Fibroblast of lung (primary cell): ENCODE measurements at regions not wholly inside any gene's neighbourhood (a gene's known extent, or its start where the extent isn't known, plus 50 kb on each side); places are given as distances from the start of the nearest gene placed in this dataset.

ENCODE experiments used
- DNase-seq, 2 donors: peaks; one replicate each; pipeline versions ENCODE4 v3.0.0 to v3.0.0-alpha.2; 2010; ENCODE audit warnings: low read depth in 2 of 2
- H2AFZ ChIP-seq: 2 replicates; pipeline ENCODE4 v1.5.1; 2012; ENCODE audit warnings: low read length, control low read depth, inconsistent platforms
- H3K27ac ChIP-seq: 2 replicates; pipeline ENCODE4 v1.5.1; 2011; ENCODE audit warnings: low read length, control low read depth; ENCODE audit not compliant: insufficient read depth
- H3K27me3 ChIP-seq: 2 replicates; pipeline ENCODE4 v1.5.1; 2011; ENCODE audit warnings: mild to moderate bottlenecking, low read length; ENCODE audit not compliant: control insufficient read depth, insufficient read depth
- H3K36me3 ChIP-seq: 2 replicates; pipeline ENCODE4 v1.5.1; 2011; ENCODE audit warnings: low read length; ENCODE audit not compliant: control insufficient read depth, insufficient read depth
- H3K4me1 ChIP-seq: 2 replicates; pipeline ENCODE4 v1.5.1; 2011; ENCODE audit warnings: low read length; ENCODE audit not compliant: control insufficient read depth, insufficient read depth; ENCODE audit errors: extremely low read depth
- H3K4me2 ChIP-seq: 2 replicates; pipeline ENCODE4 v1.5.1; 2011; ENCODE audit warnings: low read length, control low read depth; ENCODE audit not compliant: insufficient read depth; ENCODE audit errors: extremely low read depth
- H3K4me3 ChIP-seq, 4 experiments: fragments of 200-600 bp in 1 of 4; sonication (generic) in 1 of 4; replicated peaks in 1 of 4; 2 replicates each; pipeline ENCODE4 v1.5.1; 2011 to 2016; ENCODE audit warnings: low read length in 4 of 4, low read depth in 3 of 4, mild to moderate bottlenecking in 3 of 4, control low read depth in 2 of 4, inconsistent platforms in 1 of 4, mixed read lengths in 1 of 4; ENCODE audit not compliant: insufficient read depth in 1 of 4; ENCODE audit errors: control extremely low read depth in 1 of 4
- H3K79me2 ChIP-seq: 2 replicates; pipeline ENCODE4 v1.5.1; 2012; ENCODE audit warnings: mild to moderate bottlenecking, low read length, inconsistent platforms; ENCODE audit not compliant: control insufficient read depth, insufficient read depth
- H3K9ac ChIP-seq: 2 replicates; pipeline ENCODE4 v1.5.1; 2011; ENCODE audit warnings: mild to moderate bottlenecking, low read length, control low read depth; ENCODE audit not compliant: insufficient read depth
- H3K9me3 ChIP-seq: 2 replicates; pipeline ENCODE4 v1.5.1; 2012; ENCODE audit warnings: low read depth, low read length; ENCODE audit not compliant: control insufficient read depth, insufficient read depth
- H4K20me1 ChIP-seq: 2 replicates; pipeline ENCODE4 v1.5.1; 2011; ENCODE audit warnings: low read length; ENCODE audit not compliant: control insufficient read depth, insufficient read depth; ENCODE audit errors: extremely low read depth
- EZH2 ChIP-seq: IDR thresholded peaks from 2 replicates; pipeline ENCODE4 v1.5.1; 2012; ENCODE audit warnings: low read length, control low read depth, mild to moderate bottlenecking; ENCODE audit errors: missing control alignments
- TF ChIP-seq, protein P1 (sequence below), 2 donors: IDR thresholded peaks in 1 of 2; conservative IDR thresholded peaks in 1 of 2; 1 replicate in 1 of 2; 2 replicates in 1 of 2; pipeline ENCODE4 v1.5.1; 2011 to 2012; ENCODE audit warnings: low read length in 2 of 2, control low read depth in 1 of 2, inconsistent platforms in 1 of 2, low read depth in 1 of 2, mild to moderate bottlenecking in 1 of 2

DNA sequence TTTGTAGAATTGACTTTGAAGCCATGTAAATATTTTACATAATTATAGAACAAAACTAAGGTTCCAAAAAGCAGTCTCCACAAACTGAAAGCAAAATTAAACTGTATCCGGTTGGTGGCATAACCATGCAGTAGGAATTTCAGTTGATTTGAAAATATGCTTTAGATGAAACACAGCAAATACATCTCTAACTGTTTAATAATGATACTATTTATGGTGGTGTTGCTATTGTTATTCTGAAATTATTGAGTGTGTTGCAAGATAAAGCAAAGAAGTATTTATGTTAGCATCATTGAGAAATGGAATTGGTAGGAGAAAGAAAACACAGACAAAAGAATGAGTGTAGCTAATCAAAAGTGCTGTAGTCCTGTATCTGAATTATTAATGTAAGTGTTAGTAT, 73.8 kb upstream of the MTHFD1L start:
- no peaks in the 10 kb centered on the region for H4K20me1 ChIP-seq

DNA sequence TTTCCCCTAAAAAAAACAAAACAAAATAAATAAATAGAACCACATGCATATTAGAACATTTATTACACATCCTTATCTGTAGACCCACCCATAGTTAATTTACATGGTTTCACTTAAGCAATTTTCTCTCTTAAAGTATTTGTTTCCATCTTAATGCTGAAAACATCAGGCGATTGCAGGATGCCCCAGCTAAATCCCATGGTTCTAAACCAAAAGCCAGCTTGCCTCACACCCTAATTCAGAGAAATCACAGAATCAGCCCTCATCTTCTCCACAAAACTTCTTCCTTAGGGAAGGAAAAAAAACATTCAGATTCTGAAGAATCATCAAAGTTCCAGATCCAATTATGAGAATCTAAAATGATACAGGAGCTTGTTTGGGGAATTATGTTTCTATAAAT, 67.6 kb upstream of the MTHFD1L start:
- Histone ChIP-seq H4K20me1 (no peaks in the 10 kb centered on the region), H3K27ac (no peak overlapping the region), H3K27me3 (no peaks in the 10 kb centered on the region), H3K4me3 (no peak overlapping the region), H3K79me2 (no peaks in the 10 kb centered on the region), H3K36me3 (no peaks in the 10 kb centered on the region), H3K4me2 (no peak overlapping the region), H3K4me1 (no peaks in the 10 kb centered on the region), H3K9me3 (no peaks in the 10 kb centered on the region), H3K9ac (no peak overlapping the region), H2AFZ (no peak overlapping the region)
- no peak for DNase-seq
- TF ChIP-seq, protein P1, sequence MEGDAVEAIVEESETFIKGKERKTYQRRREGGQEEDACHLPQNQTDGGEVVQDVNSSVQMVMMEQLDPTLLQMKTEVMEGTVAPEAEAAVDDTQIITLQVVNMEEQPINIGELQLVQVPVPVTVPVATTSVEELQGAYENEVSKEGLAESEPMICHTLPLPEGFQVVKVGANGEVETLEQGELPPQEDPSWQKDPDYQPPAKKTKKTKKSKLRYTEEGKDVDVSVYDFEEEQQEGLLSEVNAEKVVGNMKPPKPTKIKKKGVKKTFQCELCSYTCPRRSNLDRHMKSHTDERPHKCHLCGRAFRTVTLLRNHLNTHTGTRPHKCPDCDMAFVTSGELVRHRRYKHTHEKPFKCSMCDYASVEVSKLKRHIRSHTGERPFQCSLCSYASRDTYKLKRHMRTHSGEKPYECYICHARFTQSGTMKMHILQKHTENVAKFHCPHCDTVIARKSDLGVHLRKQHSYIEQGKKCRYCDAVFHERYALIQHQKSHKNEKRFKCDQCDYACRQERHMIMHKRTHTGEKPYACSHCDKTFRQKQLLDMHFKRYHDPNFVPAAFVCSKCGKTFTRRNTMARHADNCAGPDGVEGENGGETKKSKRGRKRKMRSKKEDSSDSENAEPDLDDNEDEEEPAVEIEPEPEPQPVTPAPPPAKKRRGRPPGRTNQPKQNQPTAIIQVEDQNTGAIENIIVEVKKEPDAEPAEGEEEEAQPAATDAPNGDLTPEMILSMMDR (conservative IDR thresholded peaks at IDR 0.05 in 1 of 2, IDR thresholded peaks at IDR 0.05 in 1 of 2; ENCODE audit: low read depth in 1 of 2, low read length in 2 of 2), result no peak
- TF ChIP-seq EZH2, result no peak

More for the DNA sequence above, 73.8 kb upstream of the MTHFD1L start:
- TF ChIP-seq, protein P1 (conservative IDR thresholded peaks at IDR 0.05 in 1 of 2, IDR thresholded peaks at IDR 0.05 in 1 of 2; ENCODE audit: low read depth in 1 of 2, low read length in 2 of 2), result no peak
- TF ChIP-seq EZH2, result no peak
- no peaks in the 10 kb centered on the region for H3K27me3 ChIP-seq
- H3K36me3 ChIP-seq, result no peaks in the 10 kb centered on the region
- H3K4me2 ChIP-seq, result no peak overlapping the region
- no peak overlapping the region for H3K27ac ChIP-seq
- no peaks in the 10 kb centered on the region for H3K4me1 ChIP-seq
- H3K4me3 ChIP-seq, result no peak overlapping the region
- no peaks in the 10 kb centered on the region for H3K79me2 ChIP-seq
- DNase-seq, result no peak
- no peak overlapping the region for H2AFZ ChIP-seq
- no peaks in the 10 kb centered on the region for H3K9me3 ChIP-seq
- H3K9ac ChIP-seq, result no peak overlapping the region

DNA sequence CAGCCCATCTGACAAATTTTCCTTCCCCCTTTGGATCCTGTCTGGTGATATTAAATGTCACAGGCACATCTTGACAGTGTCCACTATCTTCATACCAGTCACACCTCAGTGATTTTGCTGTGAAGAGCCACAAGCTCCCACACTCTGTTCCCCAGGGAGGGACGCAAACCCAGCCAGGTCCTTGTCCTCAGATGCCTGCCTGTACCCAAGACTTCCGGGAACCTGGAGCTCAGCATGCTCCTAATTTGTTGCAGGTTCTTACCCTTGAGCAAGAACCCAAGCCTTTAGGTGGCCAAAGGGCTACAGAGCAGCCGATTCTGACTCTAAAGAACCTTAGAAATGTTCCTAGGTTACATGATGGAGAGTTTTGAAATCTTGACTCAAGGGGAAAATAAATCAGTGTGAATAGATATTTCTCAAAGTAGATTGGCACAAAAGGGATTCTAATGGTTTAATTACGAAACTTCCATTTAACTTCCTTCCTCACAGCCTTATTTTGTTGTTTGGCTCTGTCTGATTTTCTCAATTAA, 66.2 kb upstream of the MTHFD1L start:
- no peaks in the 10 kb centered on the region for H3K9me3 ChIP-seq
- TF ChIP-seq, protein P1 (conservative IDR thresholded peaks at IDR 0.05 in 1 of 2, IDR thresholded peaks at IDR 0.05 in 1 of 2; ENCODE audit: low read depth in 1 of 2, low read length in 2 of 2), result no peak
- TF ChIP-seq EZH2, result no peak
- no peaks in the 10 kb centered on the region for H3K27me3 ChIP-seq
- no peak overlapping the region for H3K27ac ChIP-seq
- H3K4me3 ChIP-seq, result no peak overlapping the region
- no peaks in the 10 kb centered on the region for H3K36me3 ChIP-seq
- H3K4me2 ChIP-seq, result no peak overlapping the region
- H3K4me1 ChIP-seq, result no peaks in the 10 kb centered on the region
- H3K9ac ChIP-seq, result no peak overlapping the region
- no peak for DNase-seq
- H2AFZ ChIP-seq, result no peak overlapping the region
- no peaks in the 10 kb centered on the region for H4K20me1 ChIP-seq
- H3K79me2 ChIP-seq, result no peaks in the 10 kb centered on the region
